PC-9 (cell line): ENCODE measurements at regions not wholly inside any gene's neighbourhood (a gene's known extent, or its start where the extent isn't known, plus 50 kb on each side); places are given as distances from the start of the nearest gene placed in this dataset.

Experiments
- BruUV-seq: library from RNA; stranded (reverse); fragments of 400-500 nt; replicated peaks from 2 replicates; lab custom pipeline; 2021; lab: Mats Ljungman, UMichigan
- CTCF ChIA-PET: fragments of 300-600 bp; sonication (Branson Sonifier 250); formaldehyde crosslinking; loops from one replicate; lab custom pipeline; 2022; ENCODE audit warnings: antibody characterized with exemption; lab: Charles Lee
- POLR2A ChIA-PET: fragments of 300-600 bp; sonication (Branson Sonifier 250); formaldehyde crosslinking; loops from one replicate; lab custom pipeline; 2022; ENCODE audit warnings: antibody characterized with exemption; ENCODE audit not compliant: unreplicated experiment; lab: Charles Lee
- DNase-seq, 2 experiments: peaks; one replicate each; pipeline versions ENCODE4 v3.0.0 to v3.0.0-alpha.2; 2015 to 2022; ENCODE audit warnings: mixed read lengths in 1 of 2
- H2AFZ ChIP-seq: fragments of 200-600 bp; sonication (generic); 2 replicates; pipeline ENCODE4 v1.8.1; 2017; ENCODE audit warnings: antibody characterized with exemption
- H3F3A ChIP-seq: fragments of 200-600 bp; sonication (generic); 2 replicates; pipeline ENCODE4 v1.8.1; 2017; ENCODE audit warnings: antibody characterized with exemption, mild to moderate bottlenecking, low read depth; ENCODE audit not compliant: insufficient read depth
- H3K27ac ChIP-seq: fragments of 200-600 bp; sonication (generic); 2 replicates; pipeline ENCODE4 v1.6.1; 2016; ENCODE audit warnings: mixed run types
- H3K27me3 ChIP-seq: fragments of 200-600 bp; sonication (generic); 2 replicates; pipeline ENCODE4 v1.6.1; 2016; ENCODE audit warnings: low read depth, mixed run types; ENCODE audit not compliant: insufficient read depth
- H3K36me3 ChIP-seq: fragments of 200-600 bp; sonication (generic); 2 replicates; pipeline ENCODE4 v1.6.1; 2016; ENCODE audit warnings: low read depth, mixed run types
- H3K4me1 ChIP-seq: fragments of 200-600 bp; sonication (generic); replicated peaks from 2 replicates; pipeline ENCODE4 v1.6.1; 2016; ENCODE audit warnings: mixed run types; ENCODE audit not compliant: insufficient read depth
- H3K4me2 ChIP-seq: fragments of 200-600 bp; sonication (generic); 2 replicates; pipeline ENCODE4 v1.6.1; 2017; ENCODE audit warnings: mixed run types
- H3K4me3 ChIP-seq: fragments of 200-600 bp; sonication (generic); 2 replicates; pipeline ENCODE4 v1.6.1; 2016; ENCODE audit warnings: mixed run types
- H3K79me2 ChIP-seq: fragments of 200-600 bp; sonication (generic); 2 replicates; pipeline ENCODE4 v1.6.1; 2017; ENCODE audit warnings: low read depth, mixed run types
- H3K9me2 ChIP-seq: fragments of 200-600 bp; sonication (generic); 2 replicates; pipeline ENCODE4 v1.8.1; 2017; ENCODE audit warnings: mild to moderate bottlenecking; ENCODE audit not compliant: insufficient read depth
- H3K9me3 ChIP-seq: fragments of 200-600 bp; sonication (generic); 2 replicates; pipeline ENCODE4 v1.8.1; 2016; ENCODE audit warnings: low read depth; ENCODE audit not compliant: insufficient read depth
- H4K20me1 ChIP-seq: fragments of 200-600 bp; sonication (generic); 2 replicates; pipeline ENCODE4 v1.8.1; 2017; ENCODE audit not compliant: insufficient read depth
- EZH2 ChIP-seq: fragments of 200-600 bp; sonication (generic); IDR thresholded peaks from 2 replicates; pipeline ENCODE4 v1.8.0; 2017; ENCODE audit warnings: antibody characterized with exemption, low read depth
- intact Hi-C: fragments of 100-400 bp; cut with micrococcal nuclease; formaldehyde crosslinking; loops from one replicate; pipeline ENCODE4 v1.10.0; 2022; ENCODE audit not compliant: unreplicated experiment
- TF ChIP-seq, protein P1 (sequence below): fragments of 200-600 bp; sonication (generic); conservative IDR thresholded peaks from 2 replicates; pipeline ENCODE4 v1.6.1; 2017; ENCODE audit warnings: mixed run types, antibody characterized with exemption, mild to moderate bottlenecking, moderate library complexity

DNA sequence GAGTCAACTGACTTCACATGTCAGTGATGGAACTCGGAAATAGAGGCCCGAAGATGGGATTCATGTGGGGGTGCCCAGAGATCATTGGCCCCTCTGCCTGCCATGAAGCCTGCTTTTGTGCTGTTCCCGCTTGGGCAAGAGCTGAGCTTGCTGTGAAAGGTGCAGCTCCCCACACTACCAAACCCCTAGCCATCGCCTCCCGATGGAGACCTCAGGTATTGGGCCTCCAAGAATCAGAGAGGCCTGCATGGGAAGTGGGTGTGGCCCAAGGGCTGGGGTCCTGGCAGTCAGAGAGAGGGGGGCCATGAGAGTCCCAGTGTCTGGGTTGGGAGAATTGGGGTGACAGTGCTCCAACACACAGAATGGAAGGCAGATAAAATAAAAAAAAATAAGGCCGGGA, 160.9 kb downstream of the SOD2 start:
- no peaks in the 10 kb centered on the region for H3K36me3 ChIP-seq
- intact Hi-C loops, result no loop called here
- BruUV-seq, result no TSS peak

DNA sequence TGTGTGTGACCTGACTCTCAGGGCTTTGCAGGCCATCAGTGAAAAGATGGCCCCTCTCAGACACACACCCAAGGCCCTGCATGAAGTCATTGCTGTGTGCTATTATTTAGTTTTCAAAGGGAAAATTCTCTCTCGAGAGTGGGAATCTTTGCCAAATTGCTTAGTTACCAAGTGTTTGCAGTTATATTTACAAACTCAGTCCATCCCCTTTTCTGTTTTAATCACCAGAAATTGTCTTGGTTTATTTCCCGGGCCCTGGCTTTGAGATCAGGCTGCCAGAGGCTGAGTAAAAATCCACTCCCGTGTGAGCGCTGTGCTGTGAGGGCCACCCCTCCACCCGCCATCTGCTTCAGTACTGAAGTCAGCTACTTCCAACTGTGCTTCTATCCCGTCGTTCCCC, 163.1 kb downstream of the SOD2 start:
- ChIA-PET POLR2A (no interaction called here), CTCF (no interaction called here)
- Histone ChIP-seq H3K27ac (no peak overlapping the region), H3K9me2 (no peaks in the 10 kb centered on the region), H3K4me1 (no peaks in the 10 kb centered on the region), H3K4me3 (no peak overlapping the region), H4K20me1 (no peaks in the 10 kb centered on the region), H2AFZ (no peak overlapping the region), H3K36me3 (no peaks in the 10 kb centered on the region), H3K79me2 (no peaks in the 10 kb centered on the region), H3K4me2 (no peak overlapping the region), H3K9me3 (no peaks in the 10 kb centered on the region), H3F3A (no peaks in the 10 kb centered on the region), H3K27me3 (peaks cover 75% of the 10 kb centered on the region)
- intact Hi-C loops, result no loop called here
- no peak for DNase-seq
- BruUV-seq, result no TSS peak
- TF ChIP-seq, protein P1, sequence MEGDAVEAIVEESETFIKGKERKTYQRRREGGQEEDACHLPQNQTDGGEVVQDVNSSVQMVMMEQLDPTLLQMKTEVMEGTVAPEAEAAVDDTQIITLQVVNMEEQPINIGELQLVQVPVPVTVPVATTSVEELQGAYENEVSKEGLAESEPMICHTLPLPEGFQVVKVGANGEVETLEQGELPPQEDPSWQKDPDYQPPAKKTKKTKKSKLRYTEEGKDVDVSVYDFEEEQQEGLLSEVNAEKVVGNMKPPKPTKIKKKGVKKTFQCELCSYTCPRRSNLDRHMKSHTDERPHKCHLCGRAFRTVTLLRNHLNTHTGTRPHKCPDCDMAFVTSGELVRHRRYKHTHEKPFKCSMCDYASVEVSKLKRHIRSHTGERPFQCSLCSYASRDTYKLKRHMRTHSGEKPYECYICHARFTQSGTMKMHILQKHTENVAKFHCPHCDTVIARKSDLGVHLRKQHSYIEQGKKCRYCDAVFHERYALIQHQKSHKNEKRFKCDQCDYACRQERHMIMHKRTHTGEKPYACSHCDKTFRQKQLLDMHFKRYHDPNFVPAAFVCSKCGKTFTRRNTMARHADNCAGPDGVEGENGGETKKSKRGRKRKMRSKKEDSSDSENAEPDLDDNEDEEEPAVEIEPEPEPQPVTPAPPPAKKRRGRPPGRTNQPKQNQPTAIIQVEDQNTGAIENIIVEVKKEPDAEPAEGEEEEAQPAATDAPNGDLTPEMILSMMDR, result no peak
- no peak for TF ChIP-seq EZH2

More for the DNA sequence above, 160.9 kb downstream of the SOD2 start:
- Histone ChIP-seq H3K9me3 (no peaks in the 10 kb centered on the region), H3K4me2 (no peak overlapping the region), H3K27ac (no peak overlapping the region), H3K4me1 (no peaks in the 10 kb centered on the region), H3K27me3 (peaks cover 74% of the 10 kb centered on the region), H3K79me2 (no peaks in the 10 kb centered on the region), H3K9me2 (no peaks in the 10 kb centered on the region), H3F3A (no peaks in the 10 kb centered on the region), H4K20me1 (no peaks in the 10 kb centered on the region), H2AFZ (no peak overlapping the region), H3K4me3 (no peak overlapping the region)
- ChIA-PET POLR2A (no interaction called here), CTCF (no interaction called here)
- no peak for DNase-seq
- TF ChIP-seq, protein P1, result no peak
- no peak for TF ChIP-seq EZH2

DNA sequence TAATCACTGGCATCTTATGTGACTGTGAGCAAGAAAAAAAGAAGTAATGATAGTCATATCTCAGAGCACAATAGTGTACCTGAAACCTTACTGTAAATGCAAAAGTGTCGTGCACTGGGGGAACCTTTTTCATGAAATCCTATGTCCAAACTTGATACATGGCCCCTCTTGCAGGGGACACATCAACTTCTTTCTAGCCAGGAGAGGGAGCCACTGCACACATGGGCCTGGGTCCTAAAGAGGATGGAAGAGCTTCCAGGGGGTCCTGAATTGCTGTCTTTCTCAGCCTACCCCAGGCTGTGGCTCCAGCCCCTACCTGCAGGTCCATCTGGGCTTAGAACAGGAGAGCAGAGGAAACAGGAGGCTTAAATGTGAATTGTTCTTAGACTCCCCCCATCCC, 165.7 kb downstream of the SOD2 start:
- Histone ChIP-seq H3K9me2 (no peaks in the 10 kb centered on the region), H4K20me1 (no peaks in the 10 kb centered on the region), H3K9me3 (no peaks in the 10 kb centered on the region), H3K4me2 (no peak overlapping the region), H3K27me3 (peaks cover 55% of the 10 kb centered on the region), H3F3A (no peaks in the 10 kb centered on the region), H3K36me3 (no peaks in the 10 kb centered on the region), H3K4me1 (no peaks in the 10 kb centered on the region), H3K27ac (no peak overlapping the region), H3K79me2 (no peaks in the 10 kb centered on the region), H2AFZ (no peak overlapping the region), H3K4me3 (no peak overlapping the region)
- no TSS peak for BruUV-seq
- intact Hi-C loops, result no loop called here
- no peak for TF ChIP-seq EZH2
- DNase-seq, result no peak
- POLR2A ChIA-PET, result no interaction called here
- CTCF ChIA-PET, result no interaction called here

DNA sequence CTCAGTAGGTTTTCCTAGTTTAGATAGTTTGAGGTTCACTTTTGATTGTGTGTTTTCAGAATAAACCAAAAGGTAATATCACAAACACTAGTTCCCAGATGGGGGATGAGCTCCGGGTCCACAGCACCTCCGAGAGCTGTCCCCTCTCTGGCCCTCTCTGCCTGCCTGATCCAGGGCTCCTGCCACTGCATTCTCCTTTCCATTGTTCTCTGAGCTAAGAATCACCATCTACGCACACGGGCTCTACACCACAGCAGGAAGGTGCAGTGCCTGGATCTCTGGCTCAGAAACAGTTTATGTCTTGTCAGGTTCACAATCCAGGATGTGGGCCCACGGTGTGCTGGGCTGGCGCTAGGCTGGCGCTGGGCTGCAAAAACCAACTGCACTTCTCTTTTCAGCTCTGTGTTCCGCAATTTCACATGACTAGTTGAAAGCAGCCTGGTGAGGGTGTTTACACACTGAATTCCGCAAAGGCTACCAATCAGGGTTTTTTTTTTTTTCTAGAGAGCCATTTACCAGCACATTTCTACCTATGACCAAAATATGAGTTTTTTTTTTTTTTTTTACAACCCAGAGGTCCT, 167.5 kb downstream of the SOD2 start:
- no TSS peak for BruUV-seq
- no peak for DNase-seq
- Histone ChIP-seq H3K9me2 (no peaks in the 10 kb centered on the region), H3K4me1 (no peaks in the 10 kb centered on the region), H3K27me3 (peaks cover 37% of the 10 kb centered on the region), H3K79me2 (no peaks in the 10 kb centered on the region), H3F3A (no peaks in the 10 kb centered on the region), H3K4me2 (no peak overlapping the region), H3K27ac (no peak overlapping the region), H3K36me3 (no peaks in the 10 kb centered on the region), H4K20me1 (no peaks in the 10 kb centered on the region), H3K9me3 (no peaks in the 10 kb centered on the region), H2AFZ (no peak overlapping the region), H3K4me3 (no peak overlapping the region)
- no peak for TF ChIP-seq EZH2
- TF ChIP-seq, protein P1, result no peak
- intact Hi-C loops, result no loop called here
- ChIA-PET CTCF (no interaction called here), POLR2A (no interaction called here)
